Endothelial cell of umbilical vein (primary cell): ENCODE measurements at regions not wholly inside any gene's neighbourhood (a gene's known extent, or its start where the extent isn't known, plus 50 kb on each side); places are given as distances from the start of the nearest gene placed in this dataset.

Experiments
- BruUV-seq: library from RNA; stranded (reverse); fragments of 400-500 nt; replicated peaks from 2 replicates; lab custom pipeline; 2021; lab: Mats Ljungman, UMichigan
- CTCF ChIA-PET: fragments of 300-600, 350-600 bp; sonication (Branson Sonifier 250); formaldehyde crosslinking; loops from one replicate; lab custom pipeline; 2021; ENCODE audit warnings: antibody characterized with exemption, inconsistent platforms; lab: Charles Lee
- POLR2A ChIA-PET: fragments of 300-600, 350-600 bp; sonication (Branson Sonifier 250); formaldehyde crosslinking; loops from one replicate; lab custom pipeline; 2021; ENCODE audit warnings: antibody characterized with exemption, inconsistent platforms; lab: Charles Lee
- DNase-seq: peaks from one replicate; pipeline ENCODE4 v3.0.0-alpha.2; 2011; ENCODE audit warnings: low read depth, low spot score
- FAIRE-seq: peaks from 2 replicates; lab custom pipeline; 2011; peaks lifted over from hg19 to GRCh38; lab: Jason Lieb, UNC
- H2AFZ ChIP-seq: 2 replicates; pipeline ENCODE4 v1.6.0; 2012; ENCODE audit warnings: low read depth, low read length, control low read depth, inconsistent platforms
- H3K27ac ChIP-seq: 2 replicates; pipeline ENCODE4 v1.5.1; 2011; ENCODE audit warnings: low read depth, mild to moderate bottlenecking, control low read depth, low read length, moderate library complexity; ENCODE audit not compliant: insufficient read depth
- H3K27me3 ChIP-seq, 2 experiments: 2 replicates each; pipeline versions ENCODE4 v1.6.0 to v1.6.1; 2011; ENCODE audit warnings: low read length in 2 of 2, mixed read lengths in 1 of 2; ENCODE audit not compliant: control insufficient read depth in 2 of 2, insufficient read depth in 2 of 2
- H3K36me3 ChIP-seq, 2 experiments: 2 replicates in 1 of 2; 3 replicates in 1 of 2; pipeline ENCODE4 v1.5.1; 2011; ENCODE audit warnings: low read length in 2 of 2, mild to moderate bottlenecking in 1 of 2, moderate library complexity in 1 of 2; ENCODE audit not compliant: control insufficient read depth in 2 of 2, insufficient read depth in 2 of 2; ENCODE audit errors: extremely low read depth in 1 of 2
- H3K4me1 ChIP-seq: 3 replicates; pipeline ENCODE4 v1.5.1; 2011; ENCODE audit warnings: mild to moderate bottlenecking, low read length; ENCODE audit not compliant: control insufficient read depth, insufficient read depth; ENCODE audit errors: extremely low read depth
- H3K4me2 ChIP-seq: 2 replicates; pipeline ENCODE4 v1.6.1; 2011; ENCODE audit warnings: low read length, control low read depth, mixed read lengths; ENCODE audit not compliant: insufficient read depth
- H3K4me3 ChIP-seq, 3 experiments: fragments of 200-600 bp in 1 of 3; sonication (generic), shearing (Covaris generic) in 1 of 3; replicated peaks in 1 of 3; 2 replicates each; pipeline ENCODE4 v1.5.1; 2011 to 2016; ENCODE audit warnings: control low read depth in 3 of 3, low read length in 3 of 3, mild to moderate bottlenecking in 2 of 3, inconsistent platforms in 1 of 3, low read depth in 1 of 3, moderate library complexity in 1 of 3; ENCODE audit not compliant: insufficient read depth in 1 of 3
- H3K79me2 ChIP-seq: 2 replicates; pipeline ENCODE4 v1.6.0; 2012; ENCODE audit warnings: low read length, inconsistent platforms; ENCODE audit not compliant: control insufficient read depth, insufficient read depth
- H3K9ac ChIP-seq: replicated peaks from 2 replicates; pipeline ENCODE3; 2011; ENCODE audit warnings: low read length, control low read depth; ENCODE audit not compliant: insufficient read depth; ENCODE audit errors: extremely low read depth
- H3K9me1 ChIP-seq: replicated peaks from 3 replicates; pipeline ENCODE4 v1.6.0; 2011; ENCODE audit warnings: mild to moderate bottlenecking, low read length; ENCODE audit not compliant: control insufficient read depth, insufficient read depth; ENCODE audit errors: extremely low read depth
- H3K9me3 ChIP-seq: replicated peaks from 2 replicates; pipeline ENCODE4 v1.5.1; 2012; ENCODE audit warnings: low read length, inconsistent platforms; ENCODE audit not compliant: control insufficient read depth, insufficient read depth
- H4K20me1 ChIP-seq: replicated peaks from 2 replicates; pipeline ENCODE3; 2011; ENCODE audit warnings: mild to moderate bottlenecking, low read length; ENCODE audit not compliant: control insufficient read depth, insufficient read depth; ENCODE audit errors: extremely low read depth
- EZH2 ChIP-seq: IDR thresholded peaks from 2 replicates; pipeline ENCODE4 v1.6.1; 2012; ENCODE audit warnings: borderline replicate concordance, low read depth, mild to moderate bottlenecking, moderate library complexity, low read length, inconsistent platforms; ENCODE audit not compliant: severe bottlenecking
- JUN ChIP-seq: IDR thresholded peaks from 2 replicates; pipeline ENCODE4 v1.6.1; 2011; ENCODE audit warnings: borderline replicate concordance, low read depth; ENCODE audit not compliant: insufficient read length, insufficient read depth
- MYC ChIP-seq: IDR thresholded peaks from one replicate; pipeline ENCODE4 v1.6.1; 2011; ENCODE audit warnings: mild to moderate bottlenecking, low read depth, low read length
- POLR2A ChIP-seq: IDR thresholded peaks from 2 replicates; pipeline ENCODE4 v1.6.1; 2012; ENCODE audit warnings: low read depth, mild to moderate bottlenecking, control low read depth, low read length
- POLR2AphosphoS5 ChIP-seq: IDR thresholded peaks from 2 replicates; pipeline ENCODE4 v1.6.1; 2012; ENCODE audit warnings: low read depth, mild to moderate bottlenecking, control low read depth, low read length, moderate library complexity; ENCODE audit not compliant: insufficient read depth
- dilution Hi-C: fragments of 300-500 bp; cut with MboI; formaldehyde crosslinking; loops from one replicate; pipeline ENCODE4 v1.15.0; 2019; ENCODE audit warnings: low sequenced_read_pairs; ENCODE audit not compliant: extremely low pct_ligation_motif_present
- intact Hi-C: fragments of 100-400 bp; cut with micrococcal nuclease; formaldehyde crosslinking; loops from one replicate; pipeline ENCODE4 v1.10.0; 2022
- TF ChIP-seq, protein P1 (sequence below): IDR thresholded peaks from 2 replicates; pipeline ENCODE4 v1.6.1; 2011; ENCODE audit not compliant: insufficient read depth, insufficient read length

DNA sequence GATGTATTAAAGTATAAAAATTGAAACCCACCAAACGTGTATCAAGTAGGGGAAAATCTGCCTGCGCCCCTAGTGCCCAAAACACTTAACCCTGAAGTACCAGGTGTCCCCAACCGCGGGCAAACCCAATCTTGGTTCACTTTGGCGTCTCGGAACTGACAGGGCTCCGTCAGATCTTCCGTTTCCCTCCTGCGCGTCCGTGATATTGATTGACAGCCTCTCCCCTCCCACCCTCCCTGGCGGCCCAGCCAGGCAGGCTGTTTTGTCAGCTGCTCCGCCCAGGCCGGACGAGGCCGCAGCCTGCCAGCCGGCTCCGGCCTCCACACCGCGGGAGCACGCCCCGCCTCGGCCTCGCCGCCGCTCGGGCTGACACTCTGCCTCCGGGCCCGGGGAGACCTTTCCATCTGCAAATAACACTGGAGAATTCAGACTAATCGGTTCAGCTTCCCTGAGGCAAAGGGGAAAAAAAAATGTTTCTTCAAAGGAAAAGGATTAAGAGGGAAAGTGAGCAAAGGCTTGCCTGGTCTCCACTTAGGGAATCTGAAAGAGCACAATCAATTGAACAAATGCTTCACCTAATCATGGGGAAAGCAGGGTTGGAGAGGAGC lies 234.9 kb upstream of the MCHR2 start:
- peak overlapping the region; percentile 81 for H3K27ac ChIP-seq
- peak overlapping the region; percentile 94 for H3K4me2 ChIP-seq
- peak overlapping the region; percentile 10 to 65 (median 28) for H3K4me3 ChIP-seq
- no peaks in the 10 kb centered on the region for H3K27me3 ChIP-seq
- no peaks in the 10 kb centered on the region for H3K79me2 ChIP-seq
- peak; percentile 69 for TF ChIP-seq POLR2AphosphoS5
- peak; percentile 70 for TF ChIP-seq POLR2A
- TF ChIP-seq, protein P1, sequence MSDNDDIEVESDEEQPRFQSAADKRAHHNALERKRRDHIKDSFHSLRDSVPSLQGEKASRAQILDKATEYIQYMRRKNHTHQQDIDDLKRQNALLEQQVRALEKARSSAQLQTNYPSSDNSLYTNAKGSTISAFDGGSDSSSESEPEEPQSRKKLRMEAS = no peak
- no peaks in the 10 kb centered on the region for H3K9me3 ChIP-seq
- no TSS peak for BruUV-seq
- H3K9ac ChIP-seq = peak overlapping the region; percentile 83
- H4K20me1 ChIP-seq = no peaks in the 10 kb centered on the region
- H3K36me3 ChIP-seq = no peaks in the 10 kb centered on the region
- ChIA-PET CTCF (interaction anchor here (0.8 to 3.4 kb wide), 12 partner anchors 10 to 491 kb away, joined by 3 to 13 read pairs (median 4); no protein-coding TSS in a partner anchor), POLR2A (interaction anchor here (0.8 to 1.4 kb wide), 2 partner anchors 68 to 876 kb away, joined by 3 to 4 read pairs; no protein-coding TSS in a partner anchor)
- dilution Hi-C loops = no loop called here
- H3K9me1 ChIP-seq = no peaks in the 10 kb centered on the region
- intact Hi-C loops = loop anchor here (1.0 to 5.0 kb wide), 4 partner anchors 40 to 236 kb away; partner anchors contain the start of gene SIM1
- H2AFZ ChIP-seq = peak overlapping the region; percentile 90
- peaks cover 35% of the 10 kb centered on the region for H3K4me1 ChIP-seq
- DNase-seq (peak; percentile 86), FAIRE-seq (peak; percentile 88)

DNA sequence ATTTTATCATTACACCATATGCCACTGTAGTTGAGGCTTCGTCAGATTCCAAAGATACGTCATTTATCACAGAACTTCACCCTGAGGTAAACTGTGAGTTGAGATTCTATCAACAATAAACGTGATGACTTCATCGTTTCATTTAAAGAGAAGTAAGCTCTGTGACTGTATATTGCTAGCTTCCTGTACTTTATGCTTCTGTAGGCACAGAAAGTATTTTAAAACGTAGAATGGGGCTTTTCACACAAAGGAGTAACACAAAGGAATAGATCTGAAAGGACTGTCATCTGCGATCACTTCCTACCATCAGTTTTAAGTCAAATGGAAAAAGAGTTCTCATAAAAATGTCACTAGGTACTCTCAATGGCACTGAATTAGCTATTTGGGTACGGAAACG lies 234.4 kb upstream of the MCHR2 start:
- Histone ChIP-seq H3K9me1 (no peaks in the 10 kb centered on the region), H3K4me3 (peak overlapping the region; percentile 10 to 65 (median 28)), H2AFZ (peak overlapping the region; percentile 74), H3K27ac (peak overlapping the region; percentile 69), H3K79me2 (no peaks in the 10 kb centered on the region), H4K20me1 (no peaks in the 10 kb centered on the region), H3K27me3 (no peaks in the 10 kb centered on the region), H3K36me3 (no peaks in the 10 kb centered on the region), H3K9me3 (no peaks in the 10 kb centered on the region), H3K4me1 (peaks cover 35% of the 10 kb centered on the region), H3K4me2 (peak overlapping the region; percentile 94), H3K9ac (peak overlapping the region; percentile 83)
- DNase-seq (peak; percentile 69), FAIRE-seq (no peak)
- TF ChIP-seq MYC (no peak), EZH2 (no peak), JUN (peak; percentile 20)
- POLR2A ChIA-PET = interaction anchor here (1.4 kb wide), 1 partner anchor 68 kb away, joined by 4 read pairs; no protein-coding TSS in a partner anchor
- intact Hi-C loops = loop anchor here (2.0 to 5.0 kb wide), 2 partner anchors 114 to 236 kb away; partner anchors contain the start of gene SIM1
- dilution Hi-C loops = no loop called here
- BruUV-seq = TSS peak; percentile 97
- CTCF ChIA-PET = interaction anchor here (0.8 to 3.4 kb wide), 12 partner anchors 9 to 491 kb away, joined by 3 to 13 read pairs (median 4); no protein-coding TSS in a partner anchor
